ENCODE measurements at regions not wholly inside any gene's neighbourhood (a gene's known extent, or its start where the extent isn't known, plus 50 kb on each side); places are given as distances from the start of the nearest gene placed in this dataset.
A peak's percentile ranks its signal among the peaks of the same experiment; 100 is the strongest.

- Histone ChIP-seq H3K4me2 (no peak overlapping the region), H3K36me3 (no peaks in the 10 kb centered on the region), H3K9ac (no peak overlapping the region), H3K4me3 (no peak overlapping the region), H4K20me1 (ENCODE audit: low read depth) (no peaks in the 10 kb centered on the region), H3K9me3 (ENCODE audit: low read depth) (no peaks in the 10 kb centered on the region), H3K27ac (no peak overlapping the region), H3K4me1 (peaks cover 5% of the 10 kb centered on the region), H3K79me2 (ENCODE audit: low read depth) (no peaks in the 10 kb centered on the region), H2AFZ (replicated peaks) (no peak overlapping the region), H3F3A (ENCODE audit: low read depth) (no peaks in the 10 kb centered on the region), H3K27me3 (no peaks in the 10 kb centered on the region)
- Mint-ChIP-seq H3K4me1 (no peaks in the 10 kb centered on the region), H3K9me3 (peaks cover 14% of the 10 kb centered on the region), H3K27me3 (ENCODE audit: insufficient read depth, low read depth) (no peaks in the 10 kb centered on the region), H3K4me3 (no peak overlapping the region), H3K36me3 (no peaks in the 10 kb centered on the region), H3K27ac (no peak overlapping the region)
- TF ChIP-seq EZH2 (IDR thresholded peaks at IDR 0.05) (no peak), CTCF (IDR thresholded peaks at IDR 0.05) (no peak), EZH2phosphoT487 (IDR thresholded peaks at IDR 0.05) (no peak)
- DNase-seq (ENCODE audit: low spot score): no peak
Measured at GRCh38 chr2:172160839-172161238, 58.1 kb upstream of the DLX2 start.

- TF ChIP-seq EZH2phosphoT487 (IDR thresholded peaks at IDR 0.05) (no peak), CTCF (IDR thresholded peaks at IDR 0.05) (no peak), EZH2 (IDR thresholded peaks at IDR 0.05) (no peak)
- no peak for DNase-seq (ENCODE audit: low spot score)
- no peak overlapping the region for H3K27ac ChIP-seq
Measured at GRCh38 chr2:172162225-172162733, 59.6 kb upstream of the DLX2 start.

GRCh38 chr2:172162739-172163336 lies 60.1 kb upstream of the DLX2 start:
- Mint-ChIP-seq H3K9me3 (peaks cover 14% of the 10 kb centered on the region), H3K27me3 (ENCODE audit: insufficient read depth, low read depth) (no peaks in the 10 kb centered on the region), H3K36me3 (no peaks in the 10 kb centered on the region), H3K4me3 (no peak overlapping the region), H3K27ac (no peak overlapping the region), H3K4me1 (no peaks in the 10 kb centered on the region)
- DNase-seq (ENCODE audit: low spot score): no peak
- H3K36me3 ChIP-seq: no peaks in the 10 kb centered on the region
- no peaks in the 10 kb centered on the region for H3K27me3 ChIP-seq
- no peak overlapping the region for H3K4me2 ChIP-seq
- no peaks in the 10 kb centered on the region for H3K79me2 ChIP-seq (ENCODE audit: low read depth)
- peaks cover 5% of the 10 kb centered on the region for H3K4me1 ChIP-seq
- H3K4me3 ChIP-seq: no peak overlapping the region
- H2AFZ ChIP-seq (replicated peaks): no peak overlapping the region
- H3F3A ChIP-seq (ENCODE audit: low read depth): no peaks in the 10 kb centered on the region
- H3K9me3 ChIP-seq (ENCODE audit: low read depth): no peaks in the 10 kb centered on the region
- H3K9ac ChIP-seq: no peak overlapping the region
- no peak overlapping the region for H3K27ac ChIP-seq
- no peaks in the 10 kb centered on the region for H4K20me1 ChIP-seq (ENCODE audit: low read depth)
- TF ChIP-seq EZH2 (IDR thresholded peaks at IDR 0.05): no peak
- TF ChIP-seq CTCF (IDR thresholded peaks at IDR 0.05): no peak
- TF ChIP-seq EZH2phosphoT487 (IDR thresholded peaks at IDR 0.05): no peak

More at GRCh38 chr2:172162225-172162733, 59.6 kb upstream of the DLX2 start:
- no peaks in the 10 kb centered on the region for H3K27me3 Mint-ChIP-seq (ENCODE audit: insufficient read depth, low read depth)
- Histone ChIP-seq H3K36me3 (no peaks in the 10 kb centered on the region), H3K27me3 (no peaks in the 10 kb centered on the region), H4K20me1 (ENCODE audit: low read depth) (no peaks in the 10 kb centered on the region), H3K79me2 (ENCODE audit: low read depth) (no peaks in the 10 kb centered on the region), H3K4me1 (peaks cover 5% of the 10 kb centered on the region), H3K4me2 (no peak overlapping the region), H3K9ac (no peak overlapping the region), H3K9me3 (ENCODE audit: low read depth) (no peaks in the 10 kb centered on the region), H3F3A (ENCODE audit: low read depth) (no peaks in the 10 kb centered on the region), H2AFZ (replicated peaks) (peak overlapping the region; percentile 90), H3K4me3 (no peak overlapping the region)
- H3K36me3 Mint-ChIP-seq: no peaks in the 10 kb centered on the region
- H3K27ac Mint-ChIP-seq: no peak overlapping the region
- no peak overlapping the region for H3K4me3 Mint-ChIP-seq
- H3K4me1 Mint-ChIP-seq: no peaks in the 10 kb centered on the region
- peaks cover 14% of the 10 kb centered on the region for H3K9me3 Mint-ChIP-seq

Measured in neural progenitor cell (in vitro differentiated cells).